ENCODE measurements at regions not wholly inside any gene's neighbourhood (a gene's known extent, or its start where the extent isn't known, plus 50 kb on each side); places are given as distances from the start of the nearest gene placed in this dataset.

DNA sequence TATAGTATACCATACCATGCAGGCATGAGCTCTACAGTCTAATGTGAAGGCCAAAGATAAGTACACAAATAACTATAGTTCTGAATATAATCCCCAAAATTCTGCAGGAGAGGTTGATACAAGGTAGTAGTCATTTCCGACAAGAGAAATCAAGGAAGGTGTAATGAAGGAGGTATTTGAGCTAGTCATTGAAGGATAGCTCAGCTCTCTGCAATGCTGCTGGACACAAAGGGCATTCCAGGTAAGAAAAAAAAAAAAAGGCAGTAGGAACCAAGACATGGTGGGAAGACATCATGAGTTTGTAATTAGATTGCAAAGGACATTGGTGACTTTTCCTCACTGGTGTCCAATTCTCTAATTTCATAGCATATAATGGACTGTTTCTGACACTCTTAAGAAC, 285.3 kb downstream of the AHR start:
- Histone ChIP-seq H3K27ac (no peak overlapping the region), H3K36me3 (no peaks in the 10 kb centered on the region), H3K9me3 (no peaks in the 10 kb centered on the region), H3K4me1 (peaks cover 0 to 3% (median 0%) of the 10 kb centered on the region in 4 donors), H3K4me3 (no peak overlapping the region), H3K27me3 (no peaks in the 10 kb centered on the region)
- TF ChIP-seq, protein P1, sequence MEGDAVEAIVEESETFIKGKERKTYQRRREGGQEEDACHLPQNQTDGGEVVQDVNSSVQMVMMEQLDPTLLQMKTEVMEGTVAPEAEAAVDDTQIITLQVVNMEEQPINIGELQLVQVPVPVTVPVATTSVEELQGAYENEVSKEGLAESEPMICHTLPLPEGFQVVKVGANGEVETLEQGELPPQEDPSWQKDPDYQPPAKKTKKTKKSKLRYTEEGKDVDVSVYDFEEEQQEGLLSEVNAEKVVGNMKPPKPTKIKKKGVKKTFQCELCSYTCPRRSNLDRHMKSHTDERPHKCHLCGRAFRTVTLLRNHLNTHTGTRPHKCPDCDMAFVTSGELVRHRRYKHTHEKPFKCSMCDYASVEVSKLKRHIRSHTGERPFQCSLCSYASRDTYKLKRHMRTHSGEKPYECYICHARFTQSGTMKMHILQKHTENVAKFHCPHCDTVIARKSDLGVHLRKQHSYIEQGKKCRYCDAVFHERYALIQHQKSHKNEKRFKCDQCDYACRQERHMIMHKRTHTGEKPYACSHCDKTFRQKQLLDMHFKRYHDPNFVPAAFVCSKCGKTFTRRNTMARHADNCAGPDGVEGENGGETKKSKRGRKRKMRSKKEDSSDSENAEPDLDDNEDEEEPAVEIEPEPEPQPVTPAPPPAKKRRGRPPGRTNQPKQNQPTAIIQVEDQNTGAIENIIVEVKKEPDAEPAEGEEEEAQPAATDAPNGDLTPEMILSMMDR (IDR thresholded peaks at IDR 0.05) = no peak
- TF ChIP-seq POLR2A (IDR thresholded peaks at IDR 0.05) = no peak
- no peak for DNase-seq
- ATAC-seq = no peak
- 100% methylated on average over 1 of the region's 1 CpG for WGBS (ENCODE audit: insufficient coverage, low coverage, low lambda C conversion rate, missing lambda C conversion rate)
- intact Hi-C loops (cut with DNase I) = no loop called here

DNA sequence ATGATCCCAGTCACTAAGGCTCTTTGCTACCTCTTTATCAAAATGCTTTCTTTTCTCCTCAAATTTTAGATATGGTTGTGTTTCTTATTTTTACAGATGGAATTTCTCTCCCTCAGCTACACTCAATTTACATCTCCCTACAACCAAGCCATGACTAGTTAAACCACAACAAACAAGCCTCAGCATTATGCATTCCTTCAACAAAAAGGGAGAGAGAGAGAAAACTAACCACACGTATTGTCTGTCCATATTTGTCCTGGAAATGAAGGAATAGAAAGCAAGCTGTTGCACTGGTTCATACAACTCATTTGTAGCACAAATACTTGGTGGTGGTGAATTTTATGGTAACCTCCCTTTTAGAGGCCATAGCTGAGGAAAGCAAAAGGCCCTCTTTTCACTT, 286.4 kb downstream of the AHR start:
- H3K4me1 ChIP-seq = peaks cover 0 to 5% (median 0%) of the 10 kb centered on the region in 4 donors
- H3K27me3 ChIP-seq = no peaks in the 10 kb centered on the region
- H3K4me3 ChIP-seq = no peak overlapping the region
- intact Hi-C loops (cut with DNase I) = no loop called here
- no peaks in the 10 kb centered on the region for H3K36me3 ChIP-seq
- TF ChIP-seq POLR2A (IDR thresholded peaks at IDR 0.05) = no peak
- TF ChIP-seq, protein P1 (IDR thresholded peaks at IDR 0.05) = no peak
- no peak for ATAC-seq
- no peaks in the 10 kb centered on the region for H3K9me3 ChIP-seq
- DNase-seq = no peak
- no peak overlapping the region for H3K27ac ChIP-seq
- WGBS (ENCODE audit: insufficient coverage, low coverage, low lambda C conversion rate, missing lambda C conversion rate) = 60% methylated on average over 1 of the region's 1 CpG

DNA sequence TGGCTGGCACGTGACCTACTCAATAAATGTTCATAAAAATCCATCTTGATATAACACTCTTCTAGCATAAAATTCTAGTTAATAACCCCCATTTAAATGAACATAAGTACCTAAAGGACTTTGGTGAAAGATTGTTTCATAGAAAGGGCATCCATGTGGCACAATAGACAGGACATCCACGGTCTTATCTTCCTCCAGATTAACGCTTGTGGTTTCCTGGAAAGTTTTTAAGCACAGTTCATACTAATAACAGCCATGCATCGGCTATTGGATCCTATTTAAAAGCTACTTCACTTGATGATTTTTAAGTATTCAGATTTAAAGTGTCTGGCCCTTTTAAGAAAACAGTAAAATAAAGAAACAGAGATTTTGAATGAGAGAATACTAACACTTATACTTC, 288.3 kb downstream of the AHR start:
- ATAC-seq = no peak
- no peak overlapping the region for H3K4me3 ChIP-seq
- no peaks in the 10 kb centered on the region for H3K9me3 ChIP-seq
- TF ChIP-seq, protein P1 (IDR thresholded peaks at IDR 0.05) = no peak
- TF ChIP-seq POLR2A (IDR thresholded peaks at IDR 0.05) = no peak
- DNase-seq = no peak
- no peak overlapping the region for H3K27ac ChIP-seq
- H3K4me1 ChIP-seq = peaks cover 0 to 5% (median 0%) of the 10 kb centered on the region in 4 donors
- 56% methylated on average over 4 of the region's 4 CpGs for WGBS (ENCODE audit: insufficient coverage, low coverage, low lambda C conversion rate, missing lambda C conversion rate)
- intact Hi-C loops (cut with DNase I) = no loop called here
- H3K27me3 ChIP-seq = no peaks in the 10 kb centered on the region
- no peaks in the 10 kb centered on the region for H3K36me3 ChIP-seq

DNA sequence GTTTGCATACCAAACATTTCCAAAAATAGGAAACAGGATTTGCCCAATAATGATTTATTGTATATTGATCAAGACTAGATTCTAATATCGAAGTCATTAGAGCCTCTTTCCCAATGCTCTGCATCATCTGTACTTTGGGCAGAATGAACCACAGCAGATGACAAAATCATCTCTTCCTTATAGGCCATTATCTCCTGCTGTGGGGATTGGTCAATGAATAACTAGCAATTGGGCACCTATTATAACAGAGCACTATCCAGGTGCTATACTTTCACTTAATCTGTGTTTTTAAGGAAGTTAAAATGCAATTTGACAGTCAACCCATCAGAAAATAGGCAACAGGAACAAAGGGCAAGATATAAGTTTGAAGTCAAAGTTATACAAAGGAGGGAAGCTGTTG, 290.3 kb downstream of the AHR start:
- Histone ChIP-seq H3K27ac (no peak overlapping the region), H3K4me3 (no peak overlapping the region), H3K36me3 (no peaks in the 10 kb centered on the region), H3K27me3 (no peaks in the 10 kb centered on the region), H3K4me1 (peaks cover 0 to 5% (median 0%) of the 10 kb centered on the region in 4 donors), H3K9me3 (no peaks in the 10 kb centered on the region)
- 36% methylated on average over 1 of the region's 1 CpG for WGBS (ENCODE audit: insufficient coverage, low coverage, low lambda C conversion rate, missing lambda C conversion rate)
- intact Hi-C loops (cut with DNase I) = no loop called here
- no peak for TF ChIP-seq POLR2A (IDR thresholded peaks at IDR 0.05)
- TF ChIP-seq, protein P1 (IDR thresholded peaks at IDR 0.05) = no peak
- DNase-seq (no peak), ATAC-seq (peak; percentile 34 to 98 (median 42))

DNA sequence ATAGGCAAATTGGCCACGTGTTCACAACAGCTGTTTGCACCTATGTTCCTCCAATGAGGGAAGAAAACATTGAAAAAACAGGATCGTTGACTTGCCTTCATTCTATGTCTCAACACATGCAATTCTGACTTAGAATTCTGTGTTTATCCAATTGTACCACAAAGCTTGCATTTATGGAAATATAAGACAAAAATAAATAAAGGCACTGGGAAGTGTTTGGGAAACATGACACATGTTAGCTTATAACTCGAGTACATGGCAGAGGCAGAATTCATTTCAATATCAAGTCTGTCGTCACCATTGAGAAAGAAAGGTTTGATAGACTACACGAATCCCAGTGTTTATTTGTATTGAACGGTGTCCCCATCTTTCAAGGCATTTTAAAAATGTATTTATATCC, 291.2 kb downstream of the AHR start:
- WGBS (ENCODE audit: insufficient coverage, low coverage, low lambda C conversion rate, missing lambda C conversion rate) = 85% methylated on average over 6 of the region's 6 CpGs
- intact Hi-C loops (cut with DNase I) = no loop called here
- H3K36me3 ChIP-seq = no peaks in the 10 kb centered on the region
- no peak overlapping the region for H3K4me3 ChIP-seq
- DNase-seq = no peak
- H3K9me3 ChIP-seq = no peaks in the 10 kb centered on the region
- no peak for ATAC-seq
- TF ChIP-seq POLR2A (IDR thresholded peaks at IDR 0.05) = no peak
- TF ChIP-seq, protein P1 (IDR thresholded peaks at IDR 0.05) = no peak
- H3K4me1 ChIP-seq = peaks cover 0 to 5% (median 0%) of the 10 kb centered on the region in 4 donors
- H3K27ac ChIP-seq = no peak overlapping the region
- H3K27me3 ChIP-seq = no peaks in the 10 kb centered on the region

Data from right lobe of liver (tissue), 6 donors.